HepG2 (cell line): ENCODE measurements at regions not wholly inside any gene's neighbourhood (a gene's known extent, or its start where the extent isn't known, plus 50 kb on each side); places are given as distances from the start of the nearest gene placed in this dataset.

Experiments used
- NFKB2 ChIP-seq: sonication (generic); formaldehyde crosslinking; IDR thresholded peaks from 2 replicates; pipeline ENCODE4 v1.4.0; 2020; ENCODE audit warnings: missing genetic modification reagents, borderline replicate concordance
- TF ChIP-seq, protein P1 (sequence below): sonication (generic); formaldehyde crosslinking; conservative IDR thresholded peaks from 2 replicates; pipeline ENCODE4 v1.4.0; 2020; ENCODE audit warnings: missing genetic modification reagents
- TF ChIP-seq, protein P2 (sequence below): sonication (generic); formaldehyde crosslinking; IDR thresholded peaks from 2 replicates; pipeline ENCODE4 v1.5.0; 2020; ENCODE audit warnings: mild to moderate bottlenecking, missing genetic modification reagents, borderline replicate concordance

DNA sequence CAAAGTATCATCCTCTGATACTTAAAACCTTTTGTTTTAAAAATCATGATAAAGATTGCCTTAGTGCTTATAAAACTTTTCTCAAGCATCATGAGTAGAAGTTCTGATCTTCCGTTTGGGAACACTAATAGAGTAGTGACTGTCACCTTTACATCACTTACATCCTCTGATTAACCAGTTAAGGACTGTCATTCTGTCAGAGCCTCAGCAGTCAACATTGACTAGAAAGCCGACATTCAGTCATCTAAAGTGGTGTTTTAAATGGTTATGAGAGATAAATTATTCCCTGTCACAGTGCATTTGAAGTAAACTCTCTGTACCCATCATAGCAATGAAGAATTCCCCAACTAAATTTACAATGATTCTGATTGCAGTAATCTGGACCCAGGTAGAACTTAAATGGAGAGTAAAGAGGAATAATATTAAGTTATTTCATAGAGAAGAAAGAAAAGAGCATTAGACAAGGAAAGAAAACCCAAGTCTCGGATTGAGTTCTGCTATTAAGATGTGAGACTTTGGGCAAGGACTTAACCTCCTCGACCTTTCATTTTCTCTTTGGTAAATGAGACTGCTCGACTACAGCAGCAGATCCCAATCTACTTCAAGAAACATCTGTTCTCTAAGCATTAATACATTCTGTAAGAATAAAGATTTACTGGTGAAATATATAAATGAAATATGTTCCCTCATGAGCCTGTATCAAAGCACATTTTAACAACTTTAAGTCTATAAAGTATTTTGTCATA lies 563.9 kb upstream of the LMO3 start (continued):
- TF ChIP-seq, protein P1, sequence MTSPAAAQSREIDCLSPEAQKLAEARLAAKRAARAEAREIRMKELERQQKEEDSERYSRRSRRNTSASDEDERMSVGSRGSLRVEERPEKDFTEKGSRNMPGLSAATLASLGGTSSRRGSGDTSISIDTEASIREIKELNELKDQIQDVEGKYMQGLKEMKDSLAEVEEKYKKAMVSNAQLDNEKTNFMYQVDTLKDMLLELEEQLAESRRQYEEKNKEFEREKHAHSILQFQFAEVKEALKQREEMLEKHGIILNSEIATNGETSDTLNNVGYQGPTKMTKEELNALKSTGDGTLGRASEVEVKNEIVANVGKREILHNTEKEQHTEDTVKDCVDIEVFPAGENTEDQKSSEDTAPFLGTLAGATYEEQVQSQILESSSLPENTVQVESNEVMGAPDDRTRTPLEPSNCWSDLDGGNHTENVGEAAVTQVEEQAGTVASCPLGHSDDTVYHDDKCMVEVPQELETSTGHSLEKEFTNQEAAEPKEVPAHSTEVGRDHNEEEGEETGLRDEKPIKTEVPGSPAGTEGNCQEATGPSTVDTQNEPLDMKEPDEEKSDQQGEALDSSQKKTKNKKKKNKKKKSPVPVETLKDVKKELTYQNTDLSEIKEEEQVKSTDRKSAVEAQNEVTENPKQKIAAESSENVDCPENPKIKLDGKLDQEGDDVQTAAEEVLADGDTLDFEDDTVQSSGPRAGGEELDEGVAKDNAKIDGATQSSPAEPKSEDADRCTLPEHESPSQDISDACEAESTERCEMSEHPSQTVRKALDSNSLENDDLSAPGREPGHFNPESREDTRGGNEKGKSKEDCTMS = no peak
- no peak for TF ChIP-seq NFKB2 (CRISPR knock-in tag)
- TF ChIP-seq, protein P2, sequence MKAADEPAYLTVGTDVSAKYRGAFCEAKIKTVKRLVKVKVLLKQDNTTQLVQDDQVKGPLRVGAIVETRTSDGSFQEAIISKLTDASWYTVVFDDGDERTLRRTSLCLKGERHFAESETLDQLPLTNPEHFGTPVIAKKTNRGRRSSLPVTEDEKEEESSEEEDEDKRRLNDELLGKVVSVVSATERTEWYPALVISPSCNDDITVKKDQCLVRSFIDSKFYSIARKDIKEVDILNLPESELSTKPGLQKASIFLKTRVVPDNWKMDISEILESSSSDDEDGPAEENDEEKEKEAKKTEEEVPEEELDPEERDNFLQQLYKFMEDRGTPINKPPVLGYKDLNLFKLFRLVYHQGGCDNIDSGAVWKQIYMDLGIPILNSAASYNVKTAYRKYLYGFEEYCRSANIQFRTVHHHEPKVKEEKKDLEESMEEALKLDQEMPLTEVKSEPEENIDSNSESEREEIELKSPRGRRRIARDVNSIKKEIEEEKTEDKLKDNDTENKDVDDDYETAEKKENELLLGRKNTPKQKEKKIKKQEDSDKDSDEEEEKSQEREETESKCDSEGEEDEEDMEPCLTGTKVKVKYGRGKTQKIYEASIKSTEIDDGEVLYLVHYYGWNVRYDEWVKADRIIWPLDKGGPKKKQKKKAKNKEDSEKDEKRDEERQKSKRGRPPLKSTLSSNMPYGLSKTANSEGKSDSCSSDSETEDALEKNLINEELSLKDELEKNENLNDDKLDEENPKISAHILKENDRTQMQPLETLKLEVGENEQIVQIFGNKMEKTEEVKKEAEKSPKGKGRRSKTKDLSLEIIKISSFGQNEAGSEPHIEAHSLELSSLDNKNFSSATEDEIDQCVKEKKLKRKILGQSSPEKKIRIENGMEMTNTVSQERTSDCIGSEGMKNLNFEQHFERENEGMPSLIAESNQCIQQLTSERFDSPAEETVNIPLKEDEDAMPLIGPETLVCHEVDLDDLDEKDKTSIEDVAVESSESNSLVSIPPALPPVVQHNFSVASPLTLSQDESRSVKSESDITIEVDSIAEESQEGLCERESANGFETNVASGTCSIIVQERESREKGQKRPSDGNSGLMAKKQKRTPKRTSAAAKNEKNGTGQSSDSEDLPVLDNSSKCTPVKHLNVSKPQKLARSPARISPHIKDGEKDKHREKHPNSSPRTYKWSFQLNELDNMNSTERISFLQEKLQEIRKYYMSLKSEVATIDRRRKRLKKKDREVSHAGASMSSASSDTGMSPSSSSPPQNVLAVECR (CRISPR knock-in tag) = no peak
